Activated T-cell treated with anti-CD3 and anti-CD28 coated beads for 48 hours (primary cell): ENCODE measurements at regions not wholly inside any gene's neighbourhood (a gene's known extent, or its start where the extent isn't known, plus 50 kb on each side); places are given as distances from the start of the nearest gene placed in this dataset.

ENCODE experiments used
- DNase-seq: peaks from one replicate; pipeline ENCODE4 v3.0.0-alpha.2; 2020; ENCODE audit warnings: low read depth

DNA sequence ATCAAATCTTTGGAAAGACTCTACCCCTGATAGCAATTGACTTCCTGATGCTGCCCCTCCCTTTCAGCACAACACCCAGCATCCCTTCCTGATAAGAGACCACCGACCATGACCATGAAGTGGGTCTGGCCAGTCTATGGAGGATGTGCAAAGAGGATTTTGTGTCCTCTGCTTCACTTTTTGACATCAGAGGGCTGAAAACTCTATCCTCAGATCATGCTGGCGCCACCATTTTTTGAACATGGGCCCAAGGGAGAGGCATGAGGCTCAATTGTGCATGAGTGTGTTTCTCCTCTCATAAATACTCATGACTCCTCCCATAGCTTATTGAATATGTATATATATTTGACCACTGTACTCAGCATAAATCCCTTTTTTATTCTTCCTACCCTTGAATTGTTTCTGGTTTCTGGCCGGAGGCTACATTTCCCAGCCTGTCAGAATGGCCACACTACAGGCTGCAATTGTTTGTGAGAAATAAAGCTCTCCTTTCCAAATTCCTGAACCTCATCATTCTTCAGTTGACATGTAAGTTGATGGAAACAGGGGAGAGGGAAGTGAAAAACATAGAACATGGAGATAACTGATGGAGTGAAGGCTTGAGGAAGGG, 314.1 kb downstream of the MYCN start:
- DNase-seq: no peak

DNA sequence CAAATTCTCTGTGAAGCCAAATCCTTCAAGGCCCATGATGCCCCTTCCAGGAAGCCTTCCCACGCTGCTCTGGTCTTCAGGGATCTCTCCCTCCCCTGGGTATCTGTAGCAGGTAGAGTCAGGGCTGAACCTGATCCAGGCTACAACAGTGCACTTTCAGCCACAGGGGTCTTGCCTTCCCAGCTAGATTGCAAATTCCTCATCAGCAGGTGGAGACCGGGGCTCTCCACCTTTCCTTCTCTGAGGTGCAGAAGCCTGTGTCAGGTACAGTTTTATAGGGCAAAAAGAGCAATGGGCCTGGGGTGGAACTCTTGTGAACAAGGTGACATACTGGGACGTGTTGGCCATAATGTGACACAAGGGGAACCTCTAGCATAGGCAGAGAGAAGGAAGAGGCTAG, 312.9 kb downstream of the MYCN start:
- no peak for DNase-seq

DNA sequence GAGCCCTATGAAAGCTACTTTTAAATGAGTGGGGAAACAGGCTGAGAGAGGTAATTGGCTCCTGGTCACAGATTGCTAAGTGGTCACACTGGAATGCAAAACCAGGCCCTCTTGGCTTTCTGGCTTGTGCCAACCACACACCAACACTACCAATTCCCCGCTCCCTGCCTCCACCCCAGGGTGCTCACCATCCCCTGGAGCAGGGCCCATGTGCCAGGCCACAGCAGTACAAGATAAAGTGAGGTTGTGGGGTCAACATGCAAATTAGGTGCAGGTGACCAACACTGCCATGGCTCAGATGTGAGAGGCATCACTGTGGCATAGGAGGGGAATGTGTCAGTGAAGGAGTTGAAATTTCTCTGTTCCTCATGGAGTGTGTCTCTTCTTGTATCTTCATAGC, 312.5 kb downstream of the MYCN start:
- no peak for DNase-seq

DNA sequence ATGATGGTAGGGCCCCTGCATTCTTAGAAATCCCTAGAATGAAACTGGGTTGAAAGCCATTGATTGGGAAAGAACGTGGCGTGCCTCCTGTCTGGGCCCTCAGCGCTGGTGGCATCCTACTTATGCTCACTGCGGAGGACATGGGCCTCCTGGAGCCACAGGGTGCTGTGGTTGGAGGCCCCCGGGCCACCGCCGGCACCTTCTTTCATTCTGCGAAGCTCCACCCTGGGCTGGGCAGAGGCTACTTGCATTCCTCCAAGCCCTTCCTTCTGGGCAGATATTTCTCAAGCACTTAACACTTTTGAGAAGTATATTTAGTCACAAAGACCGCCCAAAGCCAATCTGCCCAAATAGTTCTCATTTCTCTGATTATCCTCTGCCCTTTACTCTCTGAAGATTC, 311.9 kb downstream of the MYCN start:
- DNase-seq: no peak

DNA sequence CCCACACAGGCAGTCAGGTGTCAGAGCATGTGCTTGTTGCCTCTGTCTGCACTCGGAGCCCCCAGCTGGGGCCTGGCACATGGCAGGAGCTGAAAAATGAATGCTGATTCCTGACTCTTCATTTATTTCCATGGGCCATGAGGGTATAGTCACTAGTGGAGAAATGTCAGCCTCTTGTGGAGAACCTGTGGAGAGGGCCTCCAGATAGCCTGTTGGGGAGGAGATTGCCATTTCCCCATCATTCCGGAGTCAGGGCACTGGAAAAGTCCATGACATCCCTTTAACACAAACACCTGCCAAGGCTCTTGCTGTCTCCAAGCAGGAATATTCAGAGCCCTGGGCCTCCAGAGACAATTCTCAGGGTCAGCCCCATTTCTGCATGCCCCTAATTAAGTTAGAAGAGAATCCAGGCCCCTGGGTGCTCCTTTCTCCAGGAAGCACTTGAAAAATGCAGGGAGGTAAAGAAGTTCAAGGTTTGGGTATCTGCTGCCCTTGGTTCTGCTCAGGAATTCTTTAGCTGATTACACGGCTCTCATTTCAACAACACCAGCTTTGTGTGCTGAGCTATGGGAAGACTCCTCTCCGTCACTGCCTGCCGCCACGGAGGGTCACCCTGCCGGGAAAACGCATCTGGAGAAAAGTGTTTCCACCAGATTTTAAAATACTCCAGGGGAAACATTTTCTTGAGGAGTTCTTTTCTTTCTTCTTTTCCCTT, 311.3 kb downstream of the MYCN start:
- no peak for DNase-seq

DNA sequence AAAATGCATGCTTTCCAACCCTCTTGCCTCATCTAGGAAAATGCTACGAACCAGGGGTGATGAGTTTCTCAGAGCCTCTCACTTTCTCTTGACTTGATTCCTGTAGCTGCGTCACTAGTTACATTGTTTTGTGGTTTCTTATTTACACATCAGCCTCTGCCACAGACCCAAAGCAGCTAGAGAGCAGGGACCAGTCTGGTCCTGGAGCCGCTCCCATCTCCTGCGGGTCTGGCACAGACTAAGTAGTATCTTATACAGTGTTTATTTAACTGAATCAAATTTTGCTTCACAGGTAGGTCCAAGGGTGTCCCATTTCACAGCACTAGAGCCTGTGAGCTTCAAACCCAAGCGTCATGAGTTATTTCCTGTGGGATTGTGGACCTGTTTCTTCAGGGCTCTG, 310.5 kb downstream of the MYCN start:
- no peak for DNase-seq

DNA sequence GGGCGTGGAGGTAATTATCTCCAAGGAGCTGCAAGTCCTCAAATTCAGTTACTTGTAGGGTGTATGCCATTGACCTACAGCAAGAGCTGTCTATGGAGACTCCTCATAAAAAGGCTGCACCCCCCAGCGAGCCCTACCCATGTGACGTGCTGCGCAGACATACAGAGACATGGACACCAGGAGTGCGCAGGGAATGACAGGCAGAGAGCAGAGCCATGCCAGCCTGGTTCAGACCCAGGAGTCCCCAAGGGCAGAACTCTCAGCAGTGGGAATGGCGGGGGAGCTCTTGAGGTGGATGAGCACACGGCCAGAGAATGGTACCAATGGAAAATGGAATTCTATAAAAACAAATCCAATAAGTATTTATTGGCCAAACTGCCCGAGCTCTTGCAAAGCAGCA, 310.1 kb downstream of the MYCN start:
- DNase-seq: no peak

DNA sequence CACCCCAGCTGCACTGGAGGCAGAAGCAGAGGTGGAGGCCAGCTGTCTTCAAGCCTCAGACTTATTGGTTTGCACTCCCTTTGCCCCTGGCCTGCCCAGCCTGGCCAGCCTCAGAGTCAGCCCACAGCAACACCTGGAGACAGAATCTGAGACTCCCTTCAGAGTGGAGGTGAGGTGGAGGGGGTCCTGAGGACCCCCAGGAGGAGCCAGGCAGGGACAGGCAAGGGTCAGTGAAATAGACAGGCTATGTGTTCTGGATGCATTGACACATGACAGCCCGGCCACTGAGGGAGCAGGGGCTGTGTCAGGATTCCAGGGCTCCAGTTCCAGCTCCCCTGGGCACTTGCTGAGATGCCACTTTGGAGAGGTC, 309.7 kb downstream of the MYCN start:
- no peak for DNase-seq

DNA sequence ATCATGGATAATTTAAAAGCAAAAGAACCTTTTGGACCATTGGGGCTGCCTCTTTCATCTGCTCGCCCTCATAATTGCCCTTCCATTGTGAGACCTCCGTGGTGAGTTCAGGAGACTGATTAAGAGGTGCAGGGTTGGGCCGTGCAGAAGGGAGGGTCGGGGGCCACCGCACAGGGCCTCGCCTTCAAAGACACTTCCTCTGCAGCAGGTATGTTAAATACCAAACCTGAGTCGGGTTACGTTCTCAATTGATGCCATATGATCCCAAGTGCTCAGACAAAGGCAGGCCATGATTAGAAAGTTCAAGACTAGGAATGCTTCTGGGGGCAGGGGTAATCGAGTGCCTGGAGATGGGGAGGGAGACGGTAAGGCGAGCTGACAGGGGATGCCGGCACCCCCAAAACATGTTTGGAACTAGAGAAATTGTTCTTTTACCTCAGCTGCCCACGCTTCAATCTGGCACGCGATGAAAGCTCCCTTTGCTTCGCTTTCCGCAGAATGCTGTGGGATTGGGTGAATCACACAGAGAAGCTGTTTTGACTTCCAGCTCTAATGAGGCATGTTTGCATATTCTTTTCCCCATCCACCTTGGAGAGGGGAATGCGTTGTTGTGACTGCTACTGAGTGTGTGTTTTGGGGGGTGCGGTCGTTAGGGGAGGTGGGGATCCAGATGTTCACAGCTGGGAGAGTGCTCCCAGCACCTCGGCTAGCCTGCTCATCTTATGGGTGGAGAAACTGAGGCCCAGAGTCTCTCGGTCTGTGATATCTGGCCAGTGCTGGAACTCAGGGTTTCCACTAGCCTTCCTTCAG, 309.1 kb downstream of the MYCN start:
- no peak for DNase-seq

DNA sequence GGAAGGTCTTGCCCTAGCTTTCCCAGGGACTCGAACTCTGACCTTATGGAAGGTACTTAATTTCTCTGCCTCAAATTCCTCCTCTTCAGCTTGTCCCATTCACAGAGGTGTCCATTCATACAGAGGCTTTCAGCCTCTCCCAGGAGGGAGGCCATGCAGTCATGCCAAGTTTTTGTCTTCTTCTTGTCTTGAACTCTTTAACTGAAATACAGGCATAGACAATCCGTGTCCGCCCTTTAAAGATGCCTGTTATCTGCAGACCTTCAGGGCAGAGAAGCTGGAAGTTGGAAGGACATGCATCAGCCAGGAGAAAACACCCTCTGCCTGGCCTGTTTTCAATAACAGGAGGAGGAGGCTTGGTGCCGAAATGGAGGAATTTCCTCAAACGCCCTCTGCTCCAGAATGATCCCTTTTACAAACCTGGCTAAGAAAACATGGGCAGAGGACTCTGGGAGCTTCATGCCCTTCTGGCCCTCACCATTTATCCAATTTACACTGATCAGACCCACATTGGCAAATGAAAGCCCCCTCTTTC, 308.3 kb downstream of the MYCN start:
- DNase-seq: no peak

DNA sequence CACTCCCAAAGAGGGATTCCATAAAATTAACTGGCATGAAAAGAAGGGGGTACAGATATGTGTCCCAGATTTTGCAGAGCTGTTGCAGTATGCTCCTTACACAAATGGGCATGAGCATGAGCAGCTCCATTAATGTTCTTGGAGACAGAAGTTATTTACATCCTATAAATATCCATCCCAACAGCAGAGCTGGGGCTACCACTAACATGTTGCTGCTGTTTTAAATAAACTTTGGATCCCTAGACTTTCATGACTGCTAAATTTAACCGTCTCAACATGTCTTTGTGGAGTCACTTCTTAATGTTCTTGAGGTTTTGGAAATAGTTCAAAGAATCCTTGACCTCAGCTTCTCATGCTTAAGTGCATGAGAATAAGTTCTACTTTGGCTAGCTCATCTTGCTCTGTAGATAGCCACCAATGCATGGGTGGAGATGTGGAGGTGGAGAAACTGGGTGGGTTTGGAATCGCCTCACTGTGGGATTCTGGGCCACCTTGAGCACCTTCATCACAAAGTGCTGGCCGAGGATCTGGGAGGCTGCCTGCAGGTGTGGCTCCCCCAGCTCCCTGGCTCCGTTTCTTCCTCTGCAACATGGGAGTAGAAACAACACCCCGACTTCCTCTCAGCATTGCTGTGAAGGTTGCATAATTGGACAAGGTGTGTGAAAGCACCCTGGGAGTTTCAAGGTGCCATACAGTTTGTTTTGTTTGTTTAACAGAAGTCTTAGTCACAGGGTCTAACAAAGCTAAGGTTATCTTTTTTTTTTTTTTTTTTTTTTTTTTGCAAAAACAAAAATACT, 307.2 kb downstream of the MYCN start:
- no peak for DNase-seq

DNA sequence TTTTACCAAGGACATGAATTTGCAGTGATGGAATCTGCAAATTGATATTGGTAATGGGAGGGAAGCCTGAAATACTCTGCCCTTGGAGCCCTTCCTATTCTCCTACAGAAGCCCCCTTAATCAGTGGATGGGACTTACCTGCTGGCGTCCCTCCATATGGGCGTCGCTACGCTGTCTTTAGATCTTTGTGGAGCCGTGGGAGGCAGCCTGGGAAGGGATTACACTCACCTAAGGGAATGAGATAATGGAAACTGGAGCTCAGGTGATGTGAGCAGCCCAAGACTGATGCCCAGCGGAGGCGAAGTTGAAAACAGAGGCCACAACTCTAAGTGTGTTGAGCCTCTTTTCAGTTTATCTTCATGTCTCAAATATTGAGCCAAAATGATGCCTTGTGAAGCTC, 306.6 kb downstream of the MYCN start:
- DNase-seq: no peak

DNA sequence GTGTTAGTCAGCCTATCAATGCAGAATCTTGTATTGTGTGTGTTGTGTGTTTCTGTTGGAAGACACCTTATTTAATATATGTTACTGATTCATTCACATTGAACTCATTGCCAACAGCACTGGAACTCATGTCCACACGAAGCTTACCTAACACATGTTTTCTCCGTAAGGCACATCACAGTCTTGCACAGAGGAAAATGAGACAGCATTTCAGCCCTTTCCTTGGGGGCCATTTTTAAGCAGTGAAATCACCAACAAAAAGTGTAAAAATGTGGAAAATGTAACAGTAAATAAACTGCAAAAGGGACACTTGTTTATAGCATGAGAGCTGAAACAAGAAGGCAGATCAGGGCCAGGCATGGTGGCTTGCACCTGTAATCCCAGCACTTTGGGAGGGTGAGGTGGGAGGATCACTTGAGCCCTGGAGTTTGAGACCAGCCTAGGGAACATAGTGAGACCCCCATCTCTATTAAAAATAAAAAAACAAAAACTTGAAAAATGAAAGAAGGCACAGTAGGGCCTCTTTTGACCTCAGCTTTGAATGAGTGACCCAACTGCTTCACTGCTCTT, 306.0 kb downstream of the MYCN start:
- DNase-seq: no peak

DNA sequence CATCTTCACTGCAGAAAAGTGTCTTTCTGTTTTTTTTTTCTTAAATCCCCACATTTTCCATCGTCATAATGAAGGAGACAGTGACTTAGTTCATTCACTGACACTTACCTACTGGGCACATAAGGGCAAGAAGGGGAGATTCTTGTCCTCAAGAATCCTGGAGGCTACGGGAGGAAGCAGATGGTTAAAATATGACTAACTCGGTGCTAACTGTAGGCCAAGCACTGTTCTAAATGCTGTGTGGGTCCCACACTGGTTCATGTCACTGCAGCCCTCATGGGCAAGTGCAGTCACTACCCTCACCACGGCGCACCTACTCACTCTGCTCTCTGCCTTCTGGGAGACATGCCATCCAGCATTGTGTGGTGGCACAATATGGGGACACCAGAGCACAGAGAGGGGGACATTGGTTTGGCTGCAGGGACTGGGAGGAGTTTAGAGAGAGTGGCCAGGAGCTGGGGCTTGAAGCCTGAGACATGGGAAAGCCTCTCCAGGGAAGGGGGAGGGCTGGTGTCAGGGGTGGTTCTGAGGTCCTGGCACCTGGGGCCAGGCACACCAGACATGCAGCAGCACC, 305.2 kb downstream of the MYCN start:
- DNase-seq: no peak

DNA sequence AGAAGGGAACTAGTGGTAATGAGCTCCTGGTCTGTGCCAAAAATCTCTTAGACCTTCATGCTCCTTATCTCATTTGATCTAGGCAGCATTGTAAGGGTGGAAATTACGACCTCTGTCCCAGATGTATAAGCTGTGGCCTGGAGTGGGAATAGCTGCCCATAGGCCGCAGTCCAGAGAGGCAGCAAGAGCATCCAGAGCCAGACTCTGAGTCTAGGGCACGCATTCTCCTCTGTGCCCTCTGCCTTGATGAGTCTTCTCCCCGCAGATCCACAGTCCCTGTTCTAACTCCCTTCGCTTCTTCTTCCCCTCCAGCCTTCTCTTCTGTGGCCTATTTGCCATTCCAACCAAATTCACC, 304.6 kb downstream of the MYCN start:
- DNase-seq: no peak

DNA sequence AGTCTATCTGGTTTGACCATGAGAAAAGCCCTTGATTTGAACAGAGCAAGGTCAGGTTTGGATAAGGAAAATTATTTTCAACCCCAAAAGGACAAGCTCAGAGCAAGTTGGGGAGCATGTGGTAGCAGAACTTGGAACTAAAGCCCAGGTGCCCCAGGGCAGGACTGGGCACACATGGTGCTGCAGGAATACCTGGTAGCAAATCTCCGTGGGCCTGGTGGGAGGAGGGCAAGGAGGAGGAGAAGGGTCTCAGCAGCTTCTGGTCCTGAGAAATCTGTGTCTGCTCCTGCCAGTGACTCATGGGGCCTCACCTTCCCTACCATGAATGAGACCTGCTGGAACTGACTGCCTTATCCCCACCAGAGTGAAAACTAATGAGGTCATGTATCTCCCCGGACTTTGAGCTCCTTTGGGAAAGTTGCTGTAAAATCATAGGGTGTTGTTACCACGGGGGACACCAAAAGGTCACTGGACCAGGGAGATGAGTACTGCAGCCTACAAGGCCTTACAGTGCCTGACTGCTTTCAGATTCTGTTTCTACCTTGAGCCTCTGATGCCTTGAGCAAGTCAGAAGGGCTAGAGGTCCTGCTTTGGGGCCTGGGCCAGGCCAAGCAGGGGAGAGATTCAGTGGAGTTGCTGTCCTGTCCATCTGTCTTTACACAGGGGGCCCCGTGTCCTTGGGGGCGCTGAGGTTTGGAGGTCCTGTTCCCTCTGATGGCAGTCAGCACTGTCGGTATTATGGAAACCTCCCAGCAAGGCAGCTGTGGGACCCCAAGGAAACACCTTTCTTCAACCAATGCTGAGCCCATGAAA, 304.0 kb downstream of the MYCN start:
- DNase-seq: no peak

DNA sequence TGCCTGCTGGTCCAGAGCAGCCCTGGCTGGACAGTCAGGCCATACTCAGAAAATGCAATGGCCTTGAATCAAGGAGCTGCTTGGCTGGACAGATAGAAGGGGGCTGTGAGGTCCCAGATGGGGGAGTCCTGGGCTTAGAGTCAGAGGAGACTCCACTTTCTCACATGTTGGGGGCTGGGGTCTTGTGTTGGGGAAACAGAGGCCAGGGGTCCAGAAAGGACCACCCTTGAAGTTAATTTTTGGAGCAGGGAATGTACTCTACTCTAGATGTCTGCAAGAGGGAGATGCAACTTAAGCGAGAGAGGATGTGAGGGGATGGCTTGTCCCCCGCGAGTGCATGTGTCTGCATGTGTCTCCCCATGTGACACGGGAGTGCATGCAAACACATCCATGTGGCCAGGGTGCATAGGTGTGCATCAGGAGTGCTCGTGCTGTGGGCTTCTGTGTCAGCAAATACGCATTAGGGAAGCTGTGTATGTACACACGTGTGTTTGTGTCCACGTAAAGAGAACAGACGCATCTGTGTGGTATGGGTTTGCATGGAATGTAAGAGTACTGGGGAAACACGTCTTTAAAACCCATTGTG, 303.2 kb downstream of the MYCN start:
- DNase-seq: no peak

DNA sequence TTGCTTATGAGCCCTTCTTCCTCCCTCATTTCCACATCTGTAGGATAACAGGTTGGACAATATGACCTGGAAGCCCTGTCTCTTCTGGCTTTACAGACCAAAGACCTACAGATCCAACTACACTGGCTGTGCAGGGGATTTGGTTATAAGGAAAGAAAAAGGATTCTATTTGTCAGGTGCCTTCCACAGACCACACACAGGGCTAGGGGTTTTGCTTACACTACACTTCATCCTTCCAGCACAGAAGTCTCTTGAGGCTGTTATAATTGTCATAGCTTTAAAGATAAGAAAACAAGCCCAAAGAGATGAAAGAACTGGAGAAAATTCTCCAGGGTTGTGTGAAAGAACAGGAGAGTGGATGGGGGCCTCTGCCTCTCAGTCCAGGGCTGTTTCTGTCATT, 302.6 kb downstream of the MYCN start:
- DNase-seq: no peak

DNA sequence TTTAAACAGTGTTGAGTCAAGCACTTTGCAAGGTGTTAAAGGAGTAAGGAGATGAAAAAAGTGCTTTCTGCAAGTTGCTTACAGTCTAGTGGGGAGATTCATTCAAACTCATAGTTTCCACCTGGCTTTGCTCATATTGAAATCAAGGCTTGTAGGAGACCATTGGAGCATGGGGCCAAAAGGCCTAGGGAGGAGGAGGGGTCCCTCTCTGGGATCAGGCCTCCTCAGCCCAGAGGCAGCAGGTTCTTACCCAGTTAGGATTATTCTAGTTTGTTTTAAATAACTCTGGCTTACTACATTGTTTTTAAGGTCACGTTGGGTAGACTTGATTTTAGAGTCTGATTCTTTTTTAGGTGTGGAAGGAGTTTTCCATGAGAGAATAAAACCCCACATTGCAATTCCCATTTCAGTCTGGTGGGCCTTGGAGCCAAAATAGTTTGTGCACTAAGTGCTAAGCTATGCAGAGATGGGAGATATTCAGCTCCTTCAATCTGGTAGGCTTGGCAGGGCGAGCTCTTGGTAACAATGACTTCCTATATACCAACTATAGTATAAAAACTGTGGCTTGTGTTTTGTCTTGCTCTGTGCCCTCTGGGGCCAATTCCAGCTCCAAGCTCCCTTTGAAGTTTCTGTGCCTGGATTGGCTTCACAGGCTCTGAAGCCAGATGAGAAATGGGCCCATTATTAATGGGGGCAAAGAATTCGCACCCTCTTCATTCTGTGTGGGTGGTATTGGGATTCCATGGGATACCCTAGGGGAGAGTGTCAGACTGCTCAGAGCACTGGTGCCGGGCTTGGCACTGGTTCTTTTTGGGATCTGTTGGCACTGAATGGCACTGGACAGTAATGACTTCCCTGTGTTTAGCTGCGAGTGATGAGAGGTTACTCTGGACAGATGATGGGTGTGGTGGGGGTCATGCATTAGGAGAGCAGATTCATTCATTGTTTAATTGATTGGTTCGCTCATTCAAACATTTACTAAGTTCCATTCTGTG, 301.1 kb downstream of the MYCN start:
- DNase-seq: no peak
